Ovary (tissue), 3 donors: ENCODE measurements at regions not wholly inside any gene's neighbourhood (a gene's known extent, or its start where the extent isn't known, plus 50 kb on each side); places are given as distances from the start of the nearest gene placed in this dataset.

Experiments
- CTCF ChIP-seq, 3 donors: fragments of 450-650 bp in 2 of 3; fragments of 200-600 bp in 1 of 3; IDR thresholded peaks; one replicate each; pipeline versions ENCODE4 v1.5.1 to v1.8.0; 2016 to 2022; ENCODE audit warnings: antibody characterized with exemption in 3 of 3, mild to moderate bottlenecking in 1 of 3
- POLR2A ChIP-seq: fragments of 450-650 bp; IDR thresholded peaks from one replicate; pipeline ENCODE4 v1.6.1; 2017; ENCODE audit warnings: antibody characterized with exemption, mild to moderate bottlenecking, moderate library complexity
- donor health status: DM: no; HTN: no; CAD: no.

DNA sequence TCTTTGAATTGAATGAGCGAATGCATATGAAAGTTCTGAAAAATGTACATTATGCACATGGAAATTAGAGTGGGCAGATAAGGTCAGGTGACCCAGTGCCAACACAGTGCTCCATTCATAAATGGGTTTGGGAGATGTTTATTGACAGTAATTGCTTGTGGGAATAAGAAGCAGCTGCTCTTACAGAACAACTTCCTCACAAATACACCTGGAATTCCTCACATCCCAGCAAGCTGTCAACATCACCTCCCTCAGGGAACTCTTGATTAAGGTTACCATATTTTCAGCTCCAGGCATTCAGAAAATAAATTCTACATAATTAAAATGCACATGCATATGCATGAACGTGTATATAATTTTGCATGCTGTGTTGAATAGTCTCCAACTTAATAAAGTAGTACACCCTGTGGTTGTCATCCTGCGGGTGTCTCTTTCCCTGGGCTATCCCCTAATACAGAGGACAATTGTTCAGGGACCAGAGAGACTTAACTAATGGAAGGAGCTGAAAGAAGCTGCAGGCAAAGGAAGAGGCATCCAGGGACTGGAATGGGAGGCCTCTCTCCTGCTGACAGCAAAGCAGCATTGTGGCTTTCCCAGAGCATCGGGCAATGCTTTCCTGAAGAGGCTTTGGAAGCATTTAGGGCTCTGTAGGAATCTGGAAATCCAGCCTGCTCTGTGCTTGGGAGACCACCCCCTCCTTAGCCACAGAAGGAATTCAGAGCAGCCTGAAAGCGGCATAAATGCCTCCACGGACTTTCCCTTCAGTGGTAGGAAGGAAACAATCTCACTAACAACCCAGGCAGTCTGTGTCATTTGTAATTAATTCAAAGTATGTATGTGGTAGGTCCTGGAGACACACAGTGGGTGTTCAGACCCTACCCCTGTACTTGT lies 55.2 kb upstream of the GNG12 start:
- TF ChIP-seq CTCF (IDR thresholded peaks at IDR 0.05), result no peak
- no peak for TF ChIP-seq POLR2A
